ENCODE measurements at regions not wholly inside any gene's neighbourhood (a gene's known extent, or its start where the extent isn't known, plus 50 kb on each side); places are given as distances from the start of the nearest gene placed in this dataset.

GRCh38 chr11:116696381-116696941, 76.3 kb downstream of the BUD13 start:
- TF ChIP-seq POLR2A (IDR thresholded peaks at IDR 0.05; ENCODE audit: low read length) (no peak), GATA1 (IDR thresholded peaks at IDR 0.05; ENCODE audit: low read depth, low read length) (no peak)

Data from erythroblast (primary cell).